H9 (cell line): ENCODE measurements at regions not wholly inside any gene's neighbourhood (a gene's known extent, or its start where the extent isn't known, plus 50 kb on each side); places are given as distances from the start of the nearest gene placed in this dataset.
"Not testable (repeated sequence)": the region's sequence is repeated elsewhere in the genome, so short reads cannot be mapped to it uniquely, and the experiment has no call there.

Source experiments
- DNase-seq: peaks from one replicate; pipeline ENCODE4 v3.0.0-alpha.2; 2017
- H2AFZ ChIP-seq: one replicate; pipeline ENCODE4 v1.6.1; 2013; ENCODE audit warnings: mild to moderate bottlenecking, low read length, control low read depth, moderate library complexity
- H2AK5ac ChIP-seq: 2 replicates; pipeline ENCODE4 v1.6.1; 2013; ENCODE audit warnings: low read length, control low read depth, mixed read lengths; ENCODE audit not compliant: insufficient read length
- H2BK120ac ChIP-seq: one replicate; pipeline ENCODE4 v1.6.1; 2013; ENCODE audit warnings: low read depth, mild to moderate bottlenecking, low read length, control low read depth, inconsistent platforms; ENCODE audit not compliant: poor library complexity, severe bottlenecking
- H2BK12ac ChIP-seq: 2 replicates; pipeline ENCODE4 v1.6.1; 2013; ENCODE audit warnings: low read length, control low read depth, mixed read lengths, low read depth; ENCODE audit not compliant: insufficient read length
- H2BK15ac ChIP-seq: 2 replicates; pipeline ENCODE4 v1.6.1; 2013; ENCODE audit warnings: low read depth, low read length, control low read depth
- H2BK20ac ChIP-seq: one replicate; pipeline ENCODE4 v1.6.1; 2013; ENCODE audit warnings: low read depth, mild to moderate bottlenecking, low read length, control low read depth, inconsistent platforms; ENCODE audit not compliant: poor library complexity, severe bottlenecking
- H2BK5ac ChIP-seq: 2 replicates; pipeline ENCODE4 v1.6.1; 2013; ENCODE audit warnings: low read length, control low read depth, mixed read lengths; ENCODE audit not compliant: insufficient read length
- H3K14ac ChIP-seq: 2 replicates; pipeline ENCODE4 v1.6.1; 2013; ENCODE audit warnings: low read length, control low read depth; ENCODE audit not compliant: insufficient read depth
- H3K18ac ChIP-seq: 2 replicates; pipeline ENCODE4 v1.6.1; 2013; ENCODE audit warnings: low read depth, mild to moderate bottlenecking, mixed read lengths, low read length, control low read depth; ENCODE audit not compliant: insufficient read length
- H3K23ac ChIP-seq: 2 replicates; pipeline ENCODE4 v1.6.1; 2013; ENCODE audit warnings: low read length, control low read depth, mixed read lengths, low read depth; ENCODE audit not compliant: insufficient read length
- H3K23me2 ChIP-seq: 2 replicates; pipeline ENCODE4 v1.6.1; 2013; ENCODE audit warnings: low read depth, mild to moderate bottlenecking, mixed read lengths, low read length, control low read depth; ENCODE audit not compliant: insufficient read length, poor library complexity, severe bottlenecking
- H3K27ac ChIP-seq: 2 replicates; pipeline ENCODE4 v1.5.1; 2013; ENCODE audit warnings: low read length, control low read depth, mixed read lengths, low read depth; ENCODE audit not compliant: insufficient read length
- H3K27me3 ChIP-seq: 2 replicates; pipeline ENCODE4 v1.6.1; 2013; ENCODE audit warnings: low read length, control low read depth, inconsistent platforms; ENCODE audit not compliant: insufficient read depth
- H3K4ac ChIP-seq: 2 replicates; pipeline ENCODE4 v1.6.1; 2013; ENCODE audit warnings: low read depth, mild to moderate bottlenecking, control low read depth, inconsistent platforms, low read length, moderate library complexity
- H3K4me1 ChIP-seq: 2 replicates; pipeline ENCODE4 v1.6.1; 2013; ENCODE audit warnings: low read length, control low read depth, inconsistent platforms; ENCODE audit not compliant: insufficient read depth
- H3K4me2 ChIP-seq: 2 replicates; pipeline ENCODE4 v1.6.1; 2013; ENCODE audit warnings: low read length, control low read depth, mixed read lengths; ENCODE audit not compliant: insufficient read length, insufficient read depth
- H3K56ac ChIP-seq: 2 replicates; pipeline ENCODE4 v1.6.1; 2013; ENCODE audit warnings: low read depth, mild to moderate bottlenecking, mixed read lengths, low read length, control low read depth; ENCODE audit not compliant: insufficient read length
- H3K79me1 ChIP-seq: 2 replicates; pipeline ENCODE4 v1.6.1; 2013; ENCODE audit warnings: low read depth, mild to moderate bottlenecking, moderate library complexity, low read length, control low read depth, inconsistent platforms; ENCODE audit not compliant: insufficient read depth, poor library complexity, severe bottlenecking
- H3K79me2 ChIP-seq: 2 replicates; pipeline ENCODE4 v1.6.1; 2013; ENCODE audit warnings: low read length, control low read depth, inconsistent platforms; ENCODE audit not compliant: insufficient read depth
- H3K9ac ChIP-seq: 2 replicates; pipeline ENCODE4 v1.6.1; 2013; ENCODE audit warnings: low read length, control low read depth, mixed read lengths; ENCODE audit not compliant: insufficient read length; ENCODE audit errors: extremely low read depth
- H3K9me3 ChIP-seq: one replicate; pipeline ENCODE4 v1.6.1; 2013; ENCODE audit warnings: low read depth, low read length, inconsistent platforms; ENCODE audit not compliant: control insufficient read depth
- H3T11ph ChIP-seq: one replicate; pipeline ENCODE4 v1.6.1; 2013; ENCODE audit warnings: mild to moderate bottlenecking, low read length, control low read depth, inconsistent platforms
- H4K20me1 ChIP-seq: one replicate; pipeline ENCODE4 v1.6.1; 2013; ENCODE audit not compliant: control insufficient read depth, insufficient read length, insufficient read depth
- H4K5ac ChIP-seq: 2 replicates; pipeline ENCODE4 v1.6.1; 2013; ENCODE audit warnings: low read depth, mild to moderate bottlenecking, mixed read lengths, low read length, control low read depth; ENCODE audit not compliant: insufficient read length
- H4K8ac ChIP-seq: replicated peaks from 2 replicates; pipeline ENCODE4 v1.6.1; 2013; ENCODE audit warnings: low read length, control low read depth, mixed read lengths, low read depth; ENCODE audit not compliant: insufficient read length
- H4K91ac ChIP-seq: 2 replicates; pipeline ENCODE4 v1.6.1; 2013; ENCODE audit warnings: low read depth, mild to moderate bottlenecking, moderate library complexity, mixed read lengths, low read length, control low read depth; ENCODE audit not compliant: insufficient read length
- H3K27ac Mint-ChIP-seq, 3 experiments: 2 replicates in 2 of 3; 3 replicates in 1 of 3; pipeline ENCODE4 v1.8.0; 2020 to 2021; ENCODE audit warnings: mixed read lengths in 3 of 3, mild to moderate bottlenecking in 1 of 3, moderate library complexity in 1 of 3
- H3K27me3 Mint-ChIP-seq: 2 replicates; pipeline ENCODE4 v1.8.0; 2021; ENCODE audit warnings: low read depth, mild to moderate bottlenecking, moderate library complexity, mixed read lengths
- H3K36me3 Mint-ChIP-seq, 3 experiments: 2 replicates in 2 of 3; 3 replicates in 1 of 3; pipeline ENCODE4 v1.8.0; 2020 to 2021; ENCODE audit warnings: low read depth in 3 of 3, mixed read lengths in 3 of 3; ENCODE audit not compliant: insufficient read depth in 1 of 3
- H3K4me1 Mint-ChIP-seq, 2 experiments: 2 replicates each; pipeline ENCODE4 v1.8.0; 2020; ENCODE audit warnings: mixed read lengths in 2 of 2
- H3K4me3 Mint-ChIP-seq, 2 experiments: 2 replicates in 1 of 2; 3 replicates in 1 of 2; pipeline ENCODE4 v1.8.0; 2020 to 2021; ENCODE audit warnings: mild to moderate bottlenecking in 2 of 2, mixed read lengths in 2 of 2, moderate library complexity in 1 of 2
- H3K9me3 Mint-ChIP-seq, 2 experiments: 2 replicates in 1 of 2; 3 replicates in 1 of 2; pipeline ENCODE4 v1.8.0; 2020; ENCODE audit warnings: mild to moderate bottlenecking in 2 of 2, mixed read lengths in 2 of 2, moderate library complexity in 1 of 2
- WGBS: extraction: QIAGEN DNeasy Blood & Tissue Kit; methylation state at CpG from one replicate; pipeline ENCODE4 v1.1.7; 2013; ENCODE audit warnings: missing lambda C conversion rate, low lambda C conversion rate, mixed read lengths; ENCODE audit not compliant: insufficient read length; ENCODE audit errors: extremely low coverage; 5-methylcytosine and 5-hydroxymethylcytosine counted together

DNA sequence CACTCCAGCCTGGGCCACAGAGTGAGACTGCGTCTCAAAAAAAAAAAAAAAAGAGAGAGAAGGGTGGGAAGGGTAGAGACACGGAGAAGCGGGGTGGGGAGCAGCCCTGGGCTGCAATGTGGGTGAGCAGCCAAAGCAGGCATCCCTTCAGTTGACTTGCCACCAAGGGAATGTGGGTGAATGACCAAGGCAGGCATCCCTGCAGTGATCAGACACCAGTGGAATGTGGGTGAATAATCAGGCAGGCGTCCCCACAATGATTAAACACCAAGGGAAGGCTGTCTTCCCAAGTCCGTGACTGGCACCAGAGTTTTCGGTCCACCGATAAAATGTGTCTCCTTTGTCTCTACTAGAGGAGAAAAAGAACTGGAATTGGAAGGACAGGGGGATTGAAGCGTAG lies 69.0 kb upstream of the EZR start:
- no CpG with 5 or more reads among the region's 8 CpGs for WGBS
- DNase-seq, H3T11ph ChIP-seq, H3K79me2 ChIP-seq, H3K23me2 ChIP-seq, H3K14ac ChIP-seq, H4K20me1 ChIP-seq, H3K56ac ChIP-seq, H2AK5ac ChIP-seq, H3K9ac ChIP-seq, H3K23ac ChIP-seq, H2BK120ac ChIP-seq, H2BK5ac ChIP-seq, H4K8ac ChIP-seq, H3K4me3 Mint-ChIP-seq, H3K4me1 ChIP-seq, H3K27ac ChIP-seq, H3K27me3 ChIP-seq, H2AFZ ChIP-seq, H3K4ac ChIP-seq, H2BK20ac ChIP-seq, H3K9me3 ChIP-seq, H3K27ac Mint-ChIP-seq, H4K5ac ChIP-seq, H2BK15ac ChIP-seq, H3K79me1 ChIP-seq, H3K4me2 ChIP-seq, H4K91ac ChIP-seq, H3K27me3 Mint-ChIP-seq, H3K18ac ChIP-seq, H2BK12ac ChIP-seq: not testable (repeated sequence)
- H3K4me1 Mint-ChIP-seq = peaks cover 6 to 12% of the 10 kb centered on the region in 2 experiments
- H3K9me3 Mint-ChIP-seq = peaks cover 19 to 23% of the 10 kb centered on the region in 2 experiments
- H3K36me3 Mint-ChIP-seq = peaks cover 10 to 19% (median 15%) of the 10 kb centered on the region in 3 experiments; a peak in 5 of 7 replicates

- Mint-ChIP-seq H3K4me1 (peaks cover 6 to 12% of the 10 kb centered on the region in 2 experiments), H3K9me3 (peaks cover 19 to 23% of the 10 kb centered on the region in 2 experiments), H3K36me3 (peaks cover 10 to 19% (median 15%) of the 10 kb centered on the region in 3 experiments; a peak in 5 of 7 replicates)
- not testable (repeated sequence) for H2AFZ ChIP-seq, H2BK15ac ChIP-seq, H3K18ac ChIP-seq, DNase-seq, H3K79me2 ChIP-seq, H4K5ac ChIP-seq, H3K9me3 ChIP-seq, H3K27me3 Mint-ChIP-seq, H3K4ac ChIP-seq, H3K4me1 ChIP-seq, H3K27me3 ChIP-seq, H3K56ac ChIP-seq, H3K4me3 Mint-ChIP-seq, H3K79me1 ChIP-seq, H3K27ac Mint-ChIP-seq, H3K9ac ChIP-seq, H4K91ac ChIP-seq, H3K4me2 ChIP-seq, H2BK20ac ChIP-seq, H3K23me2 ChIP-seq, H2BK5ac ChIP-seq, H2AK5ac ChIP-seq, H3K14ac ChIP-seq, H2BK12ac ChIP-seq, H3K23ac ChIP-seq, H2BK120ac ChIP-seq, H3K27ac ChIP-seq, H4K8ac ChIP-seq, H3T11ph ChIP-seq, H4K20me1 ChIP-seq
- no CpG with 5 or more reads among the region's 15 CpGs for WGBS
These were observed 67.3 kb upstream of the EZR start for GRCh38 chr6:158886346-158886977.
